Right cardiac atrium (tissue), 5 donors: ENCODE measurements at regions not wholly inside any gene's neighbourhood (a gene's known extent, or its start where the extent isn't known, plus 50 kb on each side); places are given as distances from the start of the nearest gene placed in this dataset.

Source experiments
- ATAC-seq, 2 donors: fragments of 200-7000 bp; cut with Tn5 transposase; one replicate each; pipeline versions ENCODE4 v1.8.0 to v1.9.1; 2020; ENCODE audit warnings: moderate library complexity in 2 of 2, mild to moderate bottlenecking in 1 of 2
- DNase-seq, 3 donors: peaks; one replicate each; pipeline ENCODE4 v3.0.0-alpha.2; 2020
- H3K27ac ChIP-seq: one replicate; pipeline ENCODE4 v1.5.1; 2013; ENCODE audit warnings: mild to moderate bottlenecking, low read length, control low read depth, moderate library complexity
- H3K27me3 ChIP-seq: one replicate; pipeline ENCODE4 v1.6.1; 2013; ENCODE audit not compliant: control insufficient read depth, insufficient read depth
- H3K4me1 ChIP-seq: one replicate; pipeline ENCODE4 v1.6.1; 2013; ENCODE audit warnings: low read length; ENCODE audit not compliant: control insufficient read depth, insufficient read depth
- H3K4me3 ChIP-seq: one replicate; pipeline ENCODE4 v1.5.1; 2013; ENCODE audit warnings: low read length, control low read depth
- H3K9me3 ChIP-seq: one replicate; pipeline ENCODE4 v1.6.1; 2013; ENCODE audit warnings: low read length; ENCODE audit not compliant: control insufficient read depth
- WGBS: extraction: QIAGEN DNeasy Blood & Tissue Kit; methylation state at CpG from one replicate; pipeline ENCODE4 v1.1.7; 2013; 5-methylcytosine and 5-hydroxymethylcytosine counted together
- intact Hi-C, 4 donors: fragments of 100-400 bp; cut with DNase I; formaldehyde crosslinking; loops; one replicate each; pipeline versions ENCODE4 v1.11.0 to v1.14.0; 2022 to 2023
- donor health status: healthy with polysubstance abuse.
- donor health status: DM: no; HTN: yes; CAD: no.
- donor health status: DM: no; HTN: no; CAD: no.
- donor health status: DM: no; HTN: yes; CAD: no; lungs with severe emphysema.
- donor health status: DM: yes; HTN: yes; CAD: no.

- 91% methylated on average over 1 of the region's 1 CpG for WGBS
- H3K4me3 ChIP-seq, result no peak overlapping the region
- ATAC-seq (no peak), DNase-seq (no peak)
- H3K27me3 ChIP-seq, result no peaks in the 10 kb centered on the region
- no peaks in the 10 kb centered on the region for H3K9me3 ChIP-seq
- intact Hi-C loops, result no loop called here
- no peak overlapping the region for H3K27ac ChIP-seq
- H3K4me1 ChIP-seq, result no peaks in the 10 kb centered on the region
Measured at GRCh38 chr15:94761574-94761973, 530.2 kb downstream of the MCTP2 start.

GRCh38 chr15:94769089-94769488 lies 537.7 kb downstream of the MCTP2 start:
- intact Hi-C loops, result no loop called here

GRCh38 chr15:94770199-94770598 lies 538.8 kb downstream of the MCTP2 start:
- Histone ChIP-seq H3K4me3 (no peak overlapping the region), H3K27ac (no peak overlapping the region), H3K4me1 (no peaks in the 10 kb centered on the region), H3K27me3 (no peaks in the 10 kb centered on the region), H3K9me3 (no peaks in the 10 kb centered on the region)
- intact Hi-C loops, result no loop called here
- DNase-seq (no peak), ATAC-seq (no peak)
- 94% methylated on average over 10 of the region's 10 CpGs for WGBS

More at GRCh38 chr15:94769089-94769488, 537.7 kb downstream of the MCTP2 start:
- H3K4me1 ChIP-seq, result no peaks in the 10 kb centered on the region
- no peaks in the 10 kb centered on the region for H3K9me3 ChIP-seq
- no peak overlapping the region for H3K4me3 ChIP-seq
- ATAC-seq (no peak), DNase-seq (no peak)
- WGBS, result 52% methylated on average over 2 of the region's 2 CpGs
- no peak overlapping the region for H3K27ac ChIP-seq
- H3K27me3 ChIP-seq, result no peaks in the 10 kb centered on the region

GRCh38 chr15:94777037-94777436 lies 545.7 kb downstream of the MCTP2 start:
- ATAC-seq (no peak), DNase-seq (no peak)
- H3K27ac ChIP-seq, result no peak overlapping the region
- H3K9me3 ChIP-seq, result no peaks in the 10 kb centered on the region
- no peak overlapping the region for H3K4me3 ChIP-seq
- intact Hi-C loops, result no loop called here
- H3K27me3 ChIP-seq, result no peaks in the 10 kb centered on the region
- no peaks in the 10 kb centered on the region for H3K4me1 ChIP-seq
- WGBS, result 86% methylated on average over 1 of the region's 1 CpG

- no peaks in the 10 kb centered on the region for H3K27me3 ChIP-seq
- H3K9me3 ChIP-seq, result no peaks in the 10 kb centered on the region
- intact Hi-C loops, result no loop called here
- no peak overlapping the region for H3K4me3 ChIP-seq
- no peak overlapping the region for H3K27ac ChIP-seq
- H3K4me1 ChIP-seq, result no peaks in the 10 kb centered on the region
- DNase-seq (no peak), ATAC-seq (no peak)
Measured at GRCh38 chr15:94778840-94779239, 547.5 kb downstream of the MCTP2 start.

GRCh38 chr15:94780166-94780565 lies 548.8 kb downstream of the MCTP2 start:
- no peak for ATAC-seq
- Histone ChIP-seq H3K9me3 (no peaks in the 10 kb centered on the region), H3K27ac (no peak overlapping the region), H3K27me3 (no peaks in the 10 kb centered on the region), H3K4me3 (no peak overlapping the region), H3K4me1 (no peaks in the 10 kb centered on the region)
- DNase-seq, result no peak
- intact Hi-C loops, result no loop called here
- 91% methylated on average over 4 of the region's 4 CpGs for WGBS

GRCh38 chr15:94785091-94785490 lies 553.7 kb downstream of the MCTP2 start:
- DNase-seq, result no peak
- 88% methylated on average over 2 of the region's 2 CpGs for WGBS

GRCh38 chr15:94791008-94791407 lies 559.6 kb downstream of the MCTP2 start:
- H3K27me3 ChIP-seq, result no peaks in the 10 kb centered on the region
- intact Hi-C loops, result no loop called here
- H3K9me3 ChIP-seq, result no peaks in the 10 kb centered on the region
- H3K4me1 ChIP-seq, result no peaks in the 10 kb centered on the region
- no peak for DNase-seq
- WGBS, result 71% methylated on average over 2 of the region's 2 CpGs
- H3K4me3 ChIP-seq, result no peak overlapping the region
- H3K27ac ChIP-seq, result no peak overlapping the region
- no peak for ATAC-seq

More at GRCh38 chr15:94785091-94785490, 553.7 kb downstream of the MCTP2 start:
- H3K4me3 ChIP-seq, result no peak overlapping the region
- H3K27ac ChIP-seq, result no peak overlapping the region
- ATAC-seq, result no peak
- intact Hi-C loops, result no loop called here
- H3K4me1 ChIP-seq, result no peaks in the 10 kb centered on the region
- H3K27me3 ChIP-seq, result no peaks in the 10 kb centered on the region
- H3K9me3 ChIP-seq, result no peaks in the 10 kb centered on the region

GRCh38 chr15:94791510-94791909 lies 560.1 kb downstream of the MCTP2 start:
- intact Hi-C loops, result no loop called here
- WGBS, result 92% methylated on average over 2 of the region's 2 CpGs
- DNase-seq, result no peak

GRCh38 chr15:94792196-94792595 lies 560.8 kb downstream of the MCTP2 start:
- Histone ChIP-seq H3K9me3 (no peaks in the 10 kb centered on the region), H3K27me3 (no peaks in the 10 kb centered on the region), H3K4me3 (no peak overlapping the region), H3K4me1 (no peaks in the 10 kb centered on the region), H3K27ac (no peak overlapping the region)
- intact Hi-C loops, result no loop called here
- WGBS, result 84% methylated on average over 2 of the region's 2 CpGs
- ATAC-seq (no peak), DNase-seq (no peak)

More at GRCh38 chr15:94791510-94791909, 560.1 kb downstream of the MCTP2 start:
- no peaks in the 10 kb centered on the region for H3K9me3 ChIP-seq
- no peak overlapping the region for H3K4me3 ChIP-seq
- no peak overlapping the region for H3K27ac ChIP-seq
- ATAC-seq, result no peak
- H3K4me1 ChIP-seq, result no peaks in the 10 kb centered on the region
- H3K27me3 ChIP-seq, result no peaks in the 10 kb centered on the region

- H3K4me3 ChIP-seq, result no peak overlapping the region
- H3K9me3 ChIP-seq, result no peaks in the 10 kb centered on the region
- H3K4me1 ChIP-seq, result no peaks in the 10 kb centered on the region
- WGBS, result 72% methylated on average over 3 of the region's 3 CpGs
- ATAC-seq, result no peak
- H3K27ac ChIP-seq, result no peak overlapping the region
- intact Hi-C loops, result no loop called here
- no peaks in the 10 kb centered on the region for H3K27me3 ChIP-seq
- no peak for DNase-seq
Measured at GRCh38 chr15:94793207-94793606, 561.8 kb downstream of the MCTP2 start.

GRCh38 chr15:94793641-94794040 lies 562.3 kb downstream of the MCTP2 start:
- Histone ChIP-seq H3K9me3 (no peaks in the 10 kb centered on the region), H3K4me1 (no peaks in the 10 kb centered on the region), H3K27ac (no peak overlapping the region), H3K4me3 (no peak overlapping the region), H3K27me3 (no peaks in the 10 kb centered on the region)
- intact Hi-C loops, result no loop called here
- ATAC-seq, result no peak
- no peak for DNase-seq
- 69% methylated on average over 7 of the region's 7 CpGs for WGBS
